RWPE1 (cell line): ENCODE measurements at regions not wholly inside any gene's neighbourhood (a gene's known extent, or its start where the extent isn't known, plus 50 kb on each side); places are given as distances from the start of the nearest gene placed in this dataset.
"Not testable (repeated sequence)": the region's sequence is repeated elsewhere in the genome, so short reads cannot be mapped to it uniquely, and the experiment has no call there.

ENCODE experiments used
- CTCF ChIA-PET: fragments of 350-600 bp; sonication (Branson Sonifier 250); formaldehyde crosslinking; extraction: SDS; loops from one replicate; lab custom pipeline; 2021; lab: Yijun Ruan, JAX
- POLR2A ChIA-PET: fragments of 400-600 bp; formaldehyde crosslinking; extraction: SDS; loops from one replicate; lab custom pipeline; 2020; ENCODE audit warnings: antibody characterized with exemption; ENCODE audit not compliant: low non-redundant PET; lab: Yijun Ruan, JAX
- DNase-seq: peaks from one replicate; pipeline ENCODE4 v3.0.0; 2012; ENCODE audit warnings: low spot score
- H3K27ac ChIP-seq: fragments of 450-650 bp; 2 replicates; pipeline ENCODE4 v1.5.1; 2017
- TF ChIP-seq, protein P1 (sequence below): fragments of 450-650 bp; conservative IDR thresholded peaks from 2 replicates; pipeline ENCODE4 v1.5.1; 2017; ENCODE audit warnings: low read depth, mild to moderate bottlenecking

DNA sequence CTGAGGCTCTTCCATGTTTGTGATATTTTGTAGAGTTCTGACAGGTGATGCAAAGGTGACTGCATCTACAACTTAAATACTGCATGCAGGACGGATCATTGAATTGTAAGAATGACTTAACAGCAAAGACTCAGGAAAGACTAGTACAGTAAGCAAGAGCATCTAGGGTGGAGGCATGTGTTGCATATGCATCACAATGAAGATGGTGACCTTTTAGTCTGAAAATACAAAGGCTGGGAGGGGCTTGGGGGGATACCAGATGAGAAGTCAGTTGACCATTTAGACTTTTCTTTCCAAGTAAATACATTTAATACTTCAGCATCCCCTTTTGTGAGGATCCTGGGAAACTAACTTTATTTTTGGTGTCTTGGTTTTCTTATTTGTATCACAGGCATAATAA lies 145.5 kb downstream of the NUF2 start:
- ChIA-PET CTCF (no interaction called here), POLR2A (no interaction called here)
- no peak for DNase-seq
- no peak overlapping the region for H3K27ac ChIP-seq
- TF ChIP-seq, protein P1, sequence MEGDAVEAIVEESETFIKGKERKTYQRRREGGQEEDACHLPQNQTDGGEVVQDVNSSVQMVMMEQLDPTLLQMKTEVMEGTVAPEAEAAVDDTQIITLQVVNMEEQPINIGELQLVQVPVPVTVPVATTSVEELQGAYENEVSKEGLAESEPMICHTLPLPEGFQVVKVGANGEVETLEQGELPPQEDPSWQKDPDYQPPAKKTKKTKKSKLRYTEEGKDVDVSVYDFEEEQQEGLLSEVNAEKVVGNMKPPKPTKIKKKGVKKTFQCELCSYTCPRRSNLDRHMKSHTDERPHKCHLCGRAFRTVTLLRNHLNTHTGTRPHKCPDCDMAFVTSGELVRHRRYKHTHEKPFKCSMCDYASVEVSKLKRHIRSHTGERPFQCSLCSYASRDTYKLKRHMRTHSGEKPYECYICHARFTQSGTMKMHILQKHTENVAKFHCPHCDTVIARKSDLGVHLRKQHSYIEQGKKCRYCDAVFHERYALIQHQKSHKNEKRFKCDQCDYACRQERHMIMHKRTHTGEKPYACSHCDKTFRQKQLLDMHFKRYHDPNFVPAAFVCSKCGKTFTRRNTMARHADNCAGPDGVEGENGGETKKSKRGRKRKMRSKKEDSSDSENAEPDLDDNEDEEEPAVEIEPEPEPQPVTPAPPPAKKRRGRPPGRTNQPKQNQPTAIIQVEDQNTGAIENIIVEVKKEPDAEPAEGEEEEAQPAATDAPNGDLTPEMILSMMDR: no peak

DNA sequence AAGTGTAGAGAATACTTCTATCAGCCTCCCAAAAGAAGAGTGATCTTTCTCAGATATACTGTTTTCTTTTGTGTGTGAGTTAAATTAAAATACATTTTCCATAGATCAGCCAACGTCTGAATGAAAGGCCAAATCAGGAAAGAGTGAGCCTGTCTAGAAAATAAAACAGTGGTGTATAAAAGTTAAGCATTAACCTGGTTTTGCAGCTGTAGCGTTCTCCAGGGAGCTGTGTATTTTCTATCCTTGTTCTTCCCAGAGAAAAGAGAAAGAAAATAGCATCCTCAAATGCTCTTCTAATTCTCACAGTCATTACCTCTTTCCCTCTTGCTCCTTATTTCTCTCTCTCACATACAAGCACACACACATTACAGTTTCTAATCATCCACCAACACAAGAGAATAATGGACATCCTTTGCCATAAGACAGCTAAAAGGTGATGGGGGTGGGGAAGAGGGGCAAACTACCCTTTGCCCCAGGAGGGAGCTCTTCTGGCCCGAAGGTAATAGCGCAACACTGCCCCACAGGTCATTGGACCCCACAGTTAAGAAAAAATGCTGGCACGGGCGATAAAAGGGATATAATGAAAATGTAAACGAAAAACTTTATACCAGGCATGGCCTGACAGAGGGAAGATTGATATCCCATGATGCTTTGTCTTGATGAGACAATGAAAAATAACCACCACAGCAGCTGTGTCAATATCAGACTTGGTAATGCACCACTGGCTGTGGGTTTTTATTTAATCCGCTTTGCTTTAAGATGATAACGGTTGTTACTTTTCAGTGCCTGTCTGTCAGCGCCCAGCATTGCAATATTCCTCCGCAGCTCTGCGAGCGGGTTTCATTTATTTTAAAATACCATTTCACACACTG lies 150.3 kb downstream of the NUF2 start:
- ChIA-PET POLR2A (no interaction called here), CTCF (no interaction called here)
- DNase-seq: no peak
- no peak overlapping the region for H3K27ac ChIP-seq
- TF ChIP-seq, protein P1: no peak

DNA sequence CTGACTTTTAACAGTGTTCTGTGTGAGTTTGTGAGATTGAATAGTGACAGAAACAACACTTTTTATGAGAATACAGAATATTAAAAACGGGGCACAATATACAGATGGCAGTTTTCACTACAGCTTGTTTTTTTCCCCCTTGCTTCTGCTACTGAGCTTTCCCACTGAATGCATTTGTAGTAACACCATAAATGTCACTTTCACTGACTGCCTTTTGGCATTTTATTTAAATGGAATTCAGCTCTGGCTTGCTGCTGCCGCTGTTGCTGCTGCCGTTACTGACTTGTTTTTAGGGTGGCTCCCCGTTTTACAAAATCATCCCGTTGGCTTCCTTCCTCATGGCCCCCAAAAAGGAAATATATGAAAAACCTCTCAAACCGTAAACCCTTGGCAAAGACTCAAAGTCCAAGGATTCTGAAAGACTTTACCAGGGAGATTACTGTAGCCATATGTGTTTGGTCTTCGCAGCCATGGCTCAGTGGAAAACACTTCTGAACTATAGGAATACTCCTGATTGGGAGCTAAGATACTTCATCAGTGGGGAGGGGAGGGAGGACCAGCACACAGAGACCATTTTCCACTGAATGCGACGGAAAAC lies 151.0 kb downstream of the NUF2 start:
- ChIA-PET CTCF (interaction anchor here (0.5 kb wide), 1 partner anchor 1360 kb away, joined by 3 read pairs; no protein-coding TSS in a partner anchor), POLR2A (no interaction called here)
- no peak overlapping the region for H3K27ac ChIP-seq
- TF ChIP-seq, protein P1: no peak
- DNase-seq: no peak

DNA sequence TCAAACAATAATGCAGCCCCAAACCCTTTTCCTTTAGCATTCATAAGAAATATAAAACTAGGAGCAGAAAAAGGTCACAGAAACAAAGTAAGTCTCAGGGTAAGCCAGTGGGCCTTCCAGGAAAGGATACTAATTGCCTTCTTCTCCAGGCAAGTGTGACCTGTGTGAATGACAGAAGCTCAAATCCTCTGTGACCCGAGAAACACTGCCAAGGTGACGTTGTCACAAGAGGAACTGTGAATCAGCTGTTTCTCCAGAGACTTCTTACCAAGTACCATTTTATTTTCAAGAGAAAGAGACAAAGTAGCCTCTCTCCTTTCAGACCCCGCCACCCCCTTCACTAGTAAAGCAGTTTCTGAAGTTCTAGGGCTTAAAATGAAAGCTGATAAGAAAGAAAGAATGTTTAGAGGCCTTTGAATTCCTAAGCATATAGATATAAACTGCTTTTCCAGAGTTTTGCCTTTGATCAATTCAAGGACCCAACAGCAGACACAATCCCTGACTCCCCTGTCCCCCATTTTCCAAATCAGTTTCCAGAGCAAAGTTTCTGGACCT lies 155.6 kb downstream of the NUF2 start:
- CTCF ChIA-PET: no interaction called here
- no peak for DNase-seq
- H3K27ac ChIP-seq: no peak overlapping the region
- TF ChIP-seq, protein P1: no peak
- POLR2A ChIA-PET: no interaction called here

DNA sequence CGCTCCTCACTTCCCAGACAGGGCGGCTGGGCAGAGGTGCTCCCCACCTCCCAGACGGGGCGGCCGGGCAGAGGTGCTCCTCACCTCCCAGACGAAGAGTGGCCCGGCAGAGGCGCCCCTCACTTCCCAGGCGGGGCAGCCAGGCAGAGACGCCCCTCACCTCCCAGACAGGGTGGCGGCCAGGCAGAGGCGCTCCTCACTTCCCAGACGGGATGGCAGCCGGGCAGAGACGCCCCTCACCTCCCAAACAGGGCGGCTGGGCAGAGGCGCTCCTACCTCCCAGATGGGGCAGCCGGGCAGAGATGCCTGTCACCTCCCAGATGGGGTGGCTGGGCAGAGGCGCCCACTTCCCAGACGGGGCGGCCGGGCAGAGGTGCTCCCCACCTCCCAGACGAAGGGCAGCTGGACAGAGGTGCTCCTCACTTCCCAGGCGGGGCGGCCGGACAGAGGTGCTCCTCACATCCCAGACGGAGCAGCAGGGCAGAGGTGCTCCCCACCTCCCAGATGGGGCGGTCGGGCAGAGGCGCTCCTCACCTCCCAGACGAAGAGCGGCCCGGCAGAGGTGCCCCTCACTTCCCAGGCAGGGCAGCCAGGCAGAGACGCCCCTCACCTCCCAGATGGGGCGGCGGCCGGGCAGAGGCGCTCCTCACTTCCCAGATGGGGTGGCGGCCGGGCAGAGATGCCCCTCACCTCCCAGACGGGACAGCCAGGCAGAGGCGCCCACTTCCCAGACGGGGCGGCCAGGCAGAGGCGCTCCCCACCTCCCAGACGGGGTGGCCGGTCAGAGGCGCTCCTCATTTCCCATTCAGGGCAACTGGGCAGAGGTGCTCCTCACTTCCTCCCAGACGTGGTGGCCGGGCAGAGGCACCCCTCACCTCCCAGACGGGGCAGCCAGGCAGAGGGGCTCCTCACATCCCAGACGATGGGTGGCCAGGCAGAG lies 176.9 kb downstream of the NUF2 start:
- H3K27ac ChIP-seq, CTCF ChIA-PET, DNase-seq, POLR2A ChIA-PET: not testable (repeated sequence)

DNA sequence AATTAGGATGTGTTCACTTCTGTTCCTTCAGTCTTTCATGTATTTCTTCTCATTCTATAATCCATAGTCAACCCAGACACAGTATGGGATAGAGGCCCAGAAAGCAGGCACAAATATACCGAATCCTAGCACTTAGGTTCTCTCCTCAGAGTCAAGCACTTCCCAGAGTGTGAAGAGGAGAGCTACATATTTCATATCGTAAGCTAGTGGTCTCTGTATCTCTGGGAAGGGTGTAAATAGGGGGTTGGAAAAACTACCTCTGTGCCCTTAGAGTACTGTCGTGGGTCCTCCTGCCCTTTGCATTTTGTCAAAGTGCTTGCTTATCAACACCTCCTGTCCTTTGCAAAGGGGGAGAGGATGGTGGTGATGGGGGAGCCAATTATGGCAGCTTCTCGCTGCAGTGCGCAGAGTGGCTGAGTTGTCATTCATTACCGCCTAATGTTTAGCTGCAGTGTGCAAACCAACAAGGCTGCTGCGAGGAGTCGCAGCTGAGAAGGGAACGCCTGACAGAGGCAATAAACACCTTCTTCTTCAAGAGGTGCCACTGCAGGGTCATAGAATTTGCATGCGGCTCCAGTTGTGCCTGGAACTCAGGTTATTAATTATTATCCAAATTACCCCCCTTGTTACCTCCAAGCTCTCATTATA lies 182.7 kb downstream of the NUF2 start:
- no peak overlapping the region for H3K27ac ChIP-seq
- CTCF ChIA-PET: no interaction called here

More for the DNA sequence above, 182.7 kb downstream of the NUF2 start:
- TF ChIP-seq, protein P1: no peak
- POLR2A ChIA-PET: no interaction called here
- DNase-seq: no peak
